ENCODE measurements at regions not wholly inside any gene's neighbourhood (a gene's known extent, or its start where the extent isn't known, plus 50 kb on each side); places are given as distances from the start of the nearest gene placed in this dataset.

DNA sequence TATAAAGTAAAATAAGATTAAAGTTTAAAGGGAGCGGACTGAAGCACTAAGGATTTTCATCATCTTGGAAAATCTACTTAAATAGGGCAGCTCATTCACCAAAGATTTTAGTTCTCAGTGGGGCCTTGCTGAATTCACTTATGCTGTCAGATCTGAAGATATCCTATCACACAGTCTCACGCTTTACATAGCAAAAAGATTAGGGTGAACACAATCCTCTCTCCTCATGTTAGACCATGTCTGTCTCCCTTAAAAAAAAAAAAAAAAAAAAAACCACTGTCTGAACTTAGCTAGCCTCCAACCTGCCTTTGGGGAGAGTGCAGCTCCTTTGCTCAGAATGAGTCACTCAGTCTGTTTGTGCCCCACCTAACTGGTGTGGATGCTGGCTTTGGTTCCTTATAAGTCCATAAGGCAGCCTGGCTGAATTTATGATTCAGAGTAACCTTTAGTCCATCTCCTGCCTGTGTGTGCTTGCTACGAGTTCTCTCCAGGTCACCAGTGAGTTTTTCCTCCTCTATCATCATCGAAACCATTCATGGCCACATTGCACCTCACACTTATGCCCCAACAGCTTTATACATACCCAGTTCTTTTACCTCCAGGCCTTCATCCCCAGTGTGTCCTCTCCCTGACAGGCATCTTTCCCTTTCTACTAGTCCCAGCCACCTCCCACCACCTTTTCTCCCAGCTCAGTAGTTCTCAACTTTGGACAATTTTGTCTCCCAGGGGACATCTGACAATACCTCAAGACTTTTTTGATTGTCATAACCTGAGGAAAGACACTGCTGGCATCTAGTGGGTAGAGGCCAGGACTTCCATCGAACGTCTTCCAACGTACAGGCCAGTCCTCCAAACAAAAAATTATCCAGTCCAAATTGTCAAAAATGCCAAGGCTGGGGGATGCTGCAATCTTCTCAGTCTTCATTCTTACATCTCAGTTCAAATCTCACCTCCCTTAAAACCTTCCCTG lies 220.7 kb upstream of the EMCN start:
- no peaks in the 10 kb centered on the region for H3K9me1 ChIP-seq (replicated peaks; ENCODE audit: control insufficient read depth, extremely low read depth, insufficient read depth, low read length)
- H3K9me3 ChIP-seq (replicated peaks; ENCODE audit: control insufficient read depth, insufficient read depth, low read length) = no peaks in the 10 kb centered on the region
- dilution Hi-C loops (cut with MboI; ENCODE audit: extremely low pct_ligation_motif_present, low sequenced_read_pairs) = no loop called here
- POLR2A ChIA-PET = interaction anchor here (0.6 kb wide), 1 partner anchor 788 kb away, joined by 4 read pairs; no protein-coding TSS in a partner anchor
- H3K4me3 ChIP-seq (replicated peaks in 1 of 3; ENCODE audit: insufficient read depth in 1 of 3, low read depth in 1 of 3, low read length in 3 of 3) = no peak overlapping the region
- peak overlapping the region; percentile 71 for H3K27ac ChIP-seq (ENCODE audit: insufficient read depth, low read depth, low read length)
- H3K9ac ChIP-seq (replicated peaks; ENCODE audit: extremely low read depth, insufficient read depth, low read length) = no peak overlapping the region
- peak overlapping the region; percentile 69 for H2AFZ ChIP-seq (ENCODE audit: low read depth, low read length)
- intact Hi-C loops (cut with micrococcal nuclease) = loop anchor here (1.0 to 5.0 kb wide), 4 partner anchors 241 to 609 kb away; partner anchors contain the start of gene PPP3CA
- peaks cover 27% of the 10 kb centered on the region for H3K4me1 ChIP-seq (ENCODE audit: control insufficient read depth, extremely low read depth, insufficient read depth, low read length)
- peak overlapping the region; percentile 56 for H3K4me2 ChIP-seq (ENCODE audit: insufficient read depth, low read length)
- CTCF ChIA-PET = interaction anchor here (0.6 to 2.2 kb wide), 10 partner anchors 81 to 646 kb away, joined by 3 to 13 read pairs (median 4); no protein-coding TSS in a partner anchor
- peak; percentile 92 for TF ChIP-seq FOS (IDR thresholded peaks at IDR 0.05; ENCODE audit: borderline replicate concordance, insufficient read depth, low read length)
- TF ChIP-seq EZH2 (IDR thresholded peaks at IDR 0.05; ENCODE audit: borderline replicate concordance, low read depth, low read length, severe bottlenecking) = no peak
- peak; percentile 42 for TF ChIP-seq POLR2AphosphoS5 (IDR thresholded peaks at IDR 0.05; ENCODE audit: insufficient read depth, low read depth, low read length)
- peak; percentile 47 for TF ChIP-seq JUN (IDR thresholded peaks at IDR 0.05; ENCODE audit: borderline replicate concordance, insufficient read depth, insufficient read length, low read depth)
- TF ChIP-seq GATA2 (IDR thresholded peaks at IDR 0.05; ENCODE audit: insufficient read depth, insufficient read length, low read depth, low read length) = peak; percentile 47
- H3K79me2 ChIP-seq (ENCODE audit: control insufficient read depth, insufficient read depth, low read length) = no peaks in the 10 kb centered on the region
- peak; percentile 79 for DNase-seq (ENCODE audit: low read depth, low spot score)
- BruUV-seq (replicated peaks) = TSS peak; percentile 92
- no peaks in the 10 kb centered on the region for H3K36me3 ChIP-seq (ENCODE audit: control insufficient read depth in 2 of 2, extremely low read depth in 1 of 2, insufficient read depth in 2 of 2, low read length in 2 of 2)
- no peaks in the 10 kb centered on the region for H4K20me1 ChIP-seq (replicated peaks; ENCODE audit: control insufficient read depth, extremely low read depth, insufficient read depth, low read length)
- no peaks in the 10 kb centered on the region for H3K27me3 ChIP-seq (ENCODE audit: control insufficient read depth in 2 of 2, insufficient read depth in 2 of 2, low read length in 2 of 2)
- peak; percentile 70 for FAIRE-seq

All from endothelial cell of umbilical vein (primary cell).